ENCODE measurements at regions not wholly inside any gene's neighbourhood (a gene's known extent, or its start where the extent isn't known, plus 50 kb on each side); places are given as distances from the start of the nearest gene placed in this dataset.
"Not testable (repeated sequence)": the region's sequence is repeated elsewhere in the genome, so short reads cannot be mapped to it uniquely, and the experiment has no call there.

GRCh38 chr2:4914551-4914950 lies 777.6 kb upstream of the SOX11 start:
- no peak for DNase-seq (ENCODE audit: low read depth, low spot score)

GRCh38 chr2:4915357-4915756 lies 776.8 kb upstream of the SOX11 start:
- DNase-seq (ENCODE audit: low read depth, low spot score): no peak

- DNase-seq (ENCODE audit: low read depth, low spot score): no peak
Observed at GRCh38 chr2:4916094-4916493, 776.1 kb upstream of the SOX11 start.

DNA sequence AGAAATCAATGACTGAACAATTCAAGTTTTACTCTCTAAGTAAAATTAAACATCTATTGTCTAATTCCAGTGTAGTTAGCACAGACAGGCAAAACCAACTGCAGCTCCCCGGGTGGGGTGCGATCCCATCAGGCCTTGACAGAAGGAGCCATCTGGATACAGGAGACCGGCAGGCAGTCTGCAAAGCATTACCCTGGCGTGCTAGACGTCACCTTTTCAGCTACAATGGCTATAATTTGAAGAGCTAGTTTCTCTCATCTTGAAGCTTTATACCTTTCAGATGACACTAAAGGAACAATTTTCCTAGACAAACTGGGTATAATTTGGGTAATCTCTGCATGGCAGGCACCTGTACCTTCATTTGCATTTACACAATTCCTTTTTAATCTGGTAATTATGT lies 761.5 kb upstream of the SOX11 start:
- no peak for DNase-seq (ENCODE audit: low read depth, low spot score)

- DNase-seq (ENCODE audit: low read depth, low spot score): no peak
Observed at GRCh38 chr2:4931721-4932365, 760.3 kb upstream of the SOX11 start.

- not testable (repeated sequence) for DNase-seq (ENCODE audit: low read depth, low spot score)
Observed at GRCh38 chr2:4935291-4935690, 756.9 kb upstream of the SOX11 start.

DNA sequence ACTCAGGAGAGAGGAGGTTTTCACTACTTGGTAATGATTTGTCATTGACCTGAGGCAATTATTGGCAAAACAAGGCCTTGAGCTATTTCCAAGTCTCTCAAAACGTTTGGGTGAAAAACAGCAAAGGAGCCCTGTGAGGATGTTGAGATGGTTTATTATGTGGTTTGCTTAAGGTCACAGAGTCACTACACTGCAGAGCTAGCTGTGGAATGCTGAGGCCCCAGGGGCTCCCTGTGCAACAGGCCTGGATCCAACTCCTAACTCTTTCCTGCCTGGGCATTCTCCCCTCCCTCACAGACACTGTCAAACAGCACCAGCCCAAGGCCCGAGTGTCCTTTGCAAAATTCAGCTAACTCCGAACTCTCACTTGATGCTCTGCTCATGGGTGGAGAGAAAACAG lies 754.6 kb upstream of the SOX11 start:
- DNase-seq (ENCODE audit: low read depth, low spot score): no peak

- DNase-seq (ENCODE audit: low read depth, low spot score): no peak
Observed at GRCh38 chr2:4938206-4938605, 754.0 kb upstream of the SOX11 start.

- DNase-seq (ENCODE audit: low read depth, low spot score): no peak
Observed at GRCh38 chr2:4942441-4942840, 749.7 kb upstream of the SOX11 start.

DNA sequence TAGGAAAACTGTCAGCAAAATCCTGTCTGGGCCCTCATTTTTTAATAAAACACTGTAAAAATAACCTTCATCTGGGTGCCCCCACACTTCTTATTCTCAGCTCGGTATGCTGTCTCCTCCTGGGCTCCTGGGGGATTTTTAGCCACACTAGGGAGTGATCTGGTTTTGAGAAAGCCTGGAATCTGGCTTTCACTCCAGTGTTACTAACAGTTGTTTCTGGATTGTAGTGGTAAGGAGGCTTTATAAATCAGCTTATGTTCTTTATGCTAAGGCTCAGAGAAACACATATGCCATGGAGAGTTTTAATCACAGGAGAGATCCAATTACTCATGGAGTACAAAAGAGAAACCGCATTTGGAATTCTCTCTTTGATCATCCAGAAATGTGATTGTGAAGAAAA lies 744.3 kb upstream of the SOX11 start:
- DNase-seq (ENCODE audit: low read depth, low spot score): no peak

GRCh38 chr2:4951368-4951767 lies 740.8 kb upstream of the SOX11 start:
- no peak for DNase-seq (ENCODE audit: low read depth, low spot score)

DNA sequence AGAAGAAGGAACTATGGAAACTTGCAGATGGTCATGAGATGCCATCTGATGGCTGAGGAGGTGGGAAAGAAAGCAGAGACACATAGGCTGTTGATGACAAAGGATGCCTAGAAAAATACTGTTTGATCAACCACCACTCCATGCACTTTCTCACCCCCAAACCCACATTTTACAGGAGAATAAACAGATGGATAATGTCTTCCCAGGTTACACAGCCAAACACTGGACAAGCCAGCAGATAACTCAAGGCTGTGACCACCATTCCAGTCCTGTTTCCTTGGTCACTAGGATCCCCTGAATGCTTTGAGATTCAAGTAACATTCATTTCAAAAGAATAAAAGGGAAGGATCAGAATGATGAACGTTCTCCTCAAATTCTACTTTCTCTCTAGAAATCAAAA lies 733.0 kb upstream of the SOX11 start:
- no peak for DNase-seq (ENCODE audit: low read depth, low spot score)

GRCh38 chr2:4962419-4962818 lies 729.8 kb upstream of the SOX11 start:
- DNase-seq (ENCODE audit: low read depth, low spot score): no peak

DNA sequence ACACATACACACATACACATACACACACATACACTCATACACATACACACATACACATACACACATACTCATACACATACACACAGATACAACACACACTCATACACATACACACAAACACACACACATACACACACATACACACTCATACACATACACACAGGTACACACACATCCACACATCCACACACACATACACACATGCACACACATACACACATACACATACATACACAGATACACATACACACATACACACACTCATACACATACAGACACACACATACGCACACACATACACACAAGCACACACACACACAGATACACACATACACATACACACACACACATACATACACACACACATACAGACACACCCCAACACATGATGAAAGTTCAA lies 729.1 kb upstream of the SOX11 start:
- DNase-seq (ENCODE audit: low read depth, low spot score): no peak

- DNase-seq (ENCODE audit: low read depth, low spot score): no peak
Observed at GRCh38 chr2:4964001-4964540, 728.1 kb upstream of the SOX11 start.

DNA sequence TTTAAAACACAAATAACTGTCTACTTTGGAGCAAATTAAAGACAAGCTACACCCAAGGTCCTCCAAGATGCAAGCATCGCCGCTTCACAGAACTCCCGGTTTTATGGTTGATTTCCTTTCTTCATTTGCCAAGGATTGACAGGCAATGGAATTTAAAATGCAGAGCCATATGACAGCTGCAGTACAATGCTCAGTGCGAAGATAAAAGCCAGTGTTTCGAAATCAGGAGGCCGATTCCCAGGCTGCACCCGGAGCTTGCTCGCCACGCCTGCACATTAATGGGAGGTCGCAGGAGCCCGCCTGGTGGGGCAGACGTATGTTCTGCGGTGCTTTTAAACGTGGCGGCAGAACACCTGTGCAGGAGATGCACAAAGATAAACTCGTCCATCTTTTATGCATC lies 727.6 kb upstream of the SOX11 start:
- DNase-seq (ENCODE audit: low read depth, low spot score): no peak

GRCh38 chr2:4965556-4966320 lies 726.4 kb upstream of the SOX11 start:
- no peak for DNase-seq (ENCODE audit: low read depth, low spot score)

GRCh38 chr2:4967206-4967605 lies 725.0 kb upstream of the SOX11 start:
- no peak for DNase-seq (ENCODE audit: low read depth, low spot score)

DNA sequence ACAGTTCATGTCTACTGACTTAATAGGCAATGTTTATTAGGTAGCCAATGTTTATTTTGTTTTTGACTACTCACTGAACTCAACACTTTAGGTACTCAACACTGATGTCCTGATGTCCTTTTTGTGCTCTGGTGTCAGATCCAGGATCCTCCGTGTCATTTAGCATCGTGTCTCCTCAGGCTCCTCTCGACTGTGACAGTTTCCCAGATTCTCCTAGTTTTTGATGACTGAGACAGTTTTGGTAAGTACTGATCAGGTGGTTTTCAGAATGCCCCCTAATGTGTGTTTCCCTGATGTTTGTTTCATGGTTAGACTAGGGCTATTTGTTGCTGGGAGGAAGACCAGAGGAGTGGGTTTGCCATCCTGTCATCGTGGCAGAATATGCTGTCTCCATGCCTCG lies 719.7 kb upstream of the SOX11 start:
- no peak for DNase-seq (ENCODE audit: low read depth, low spot score)

GRCh38 chr2:4973354-4973753 lies 718.8 kb upstream of the SOX11 start:
- DNase-seq (ENCODE audit: low read depth, low spot score): no peak

GRCh38 chr2:4973973-4974372 lies 718.2 kb upstream of the SOX11 start:
- DNase-seq (ENCODE audit: low read depth, low spot score): no peak

DNA sequence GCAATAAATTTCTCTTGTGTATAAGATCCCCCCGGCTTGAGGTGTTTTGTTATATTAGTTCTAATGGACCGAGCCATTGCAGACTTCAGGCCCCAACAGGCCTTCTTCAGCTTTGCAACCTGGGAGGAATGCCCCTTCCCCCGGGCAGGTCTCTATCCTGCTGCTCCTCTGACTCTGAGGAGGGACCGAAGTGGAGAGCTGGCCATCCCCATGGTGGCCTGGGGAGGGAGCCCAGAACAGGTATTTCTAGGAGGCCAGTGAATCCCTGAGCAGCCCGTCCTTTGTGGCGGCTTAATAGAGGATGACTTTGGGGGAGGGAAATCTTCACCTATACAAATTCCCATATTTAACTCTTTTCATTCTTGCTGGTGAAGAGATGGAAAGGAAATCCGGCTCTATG lies 715.8 kb upstream of the SOX11 start:
- no peak for DNase-seq (ENCODE audit: low read depth, low spot score)

GRCh38 chr2:4979111-4979510 lies 713.1 kb upstream of the SOX11 start:
- DNase-seq (ENCODE audit: low read depth, low spot score): no peak

Measured in iPS DF 19.7 (cell line).